ENCODE measurements at regions not wholly inside any gene's neighbourhood (a gene's known extent, or its start where the extent isn't known, plus 50 kb on each side); places are given as distances from the start of the nearest gene placed in this dataset.

DNA sequence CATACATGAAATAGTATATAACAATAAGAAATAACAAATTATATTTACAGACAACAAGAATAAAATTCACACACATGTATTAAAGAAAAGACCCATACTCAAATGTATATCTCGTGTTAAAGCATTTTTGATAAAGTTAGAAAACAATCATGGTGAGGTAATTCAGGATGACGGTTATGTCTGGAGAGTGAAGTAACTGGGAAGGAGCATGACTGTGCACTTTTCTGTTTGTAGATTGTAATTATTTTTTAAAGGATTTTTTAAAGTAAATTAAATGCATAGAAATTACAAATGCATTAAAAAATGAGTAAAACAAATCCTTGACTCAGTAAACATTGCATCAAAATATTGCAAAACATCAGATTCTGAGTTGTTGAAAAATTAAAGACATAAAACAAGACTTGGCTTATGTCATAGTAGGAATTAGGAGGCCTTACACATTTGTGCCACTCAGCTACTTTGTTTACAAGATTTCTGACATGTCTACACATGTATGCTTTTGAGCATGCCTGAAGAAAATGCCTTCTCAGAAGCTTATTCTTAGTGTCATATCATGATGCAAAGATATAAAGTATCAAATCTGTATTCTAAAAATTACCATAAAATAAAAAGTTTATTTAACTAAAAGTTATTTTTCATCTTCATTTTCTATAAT lies 1325.1 kb downstream of the SLC16A7 start:
- Mint-ChIP-seq H3K27ac (no peak overlapping the region), H3K9me3 (peaks cover 0 to 4% (median 0%) of the 10 kb centered on the region in 7 donors), H3K36me3 (no peaks in the 10 kb centered on the region), H3K27me3 (no peaks in the 10 kb centered on the region), H3K4me3 (no peak overlapping the region), H3K4me1 (no peaks in the 10 kb centered on the region)
- ATAC-seq (ENCODE audit: low read depth in 2 of 2) (no peak), DNase-seq (no peak)

DNA sequence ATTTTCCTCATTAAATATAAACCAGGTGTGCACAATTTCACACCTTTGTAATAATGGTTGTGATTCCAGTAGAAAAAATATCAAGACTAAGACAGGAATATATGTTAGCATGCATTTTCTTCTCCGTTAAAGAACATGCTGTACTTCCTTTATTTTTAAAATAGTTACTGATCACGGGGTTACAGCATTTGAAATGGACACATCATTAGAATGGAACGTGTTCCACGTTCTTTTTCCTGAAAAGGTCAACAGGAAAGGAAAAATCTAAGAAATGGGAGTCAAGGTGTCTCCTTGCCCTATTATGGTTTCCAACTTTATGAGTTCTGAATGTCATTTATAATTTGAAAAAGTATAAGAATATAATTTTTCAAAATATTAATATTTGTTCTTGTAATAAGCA lies 1325.7 kb downstream of the SLC16A7 start:
- H3K27me3 Mint-ChIP-seq: no peaks in the 10 kb centered on the region
- no peak for DNase-seq
- H3K4me1 Mint-ChIP-seq: no peaks in the 10 kb centered on the region
- H3K4me3 Mint-ChIP-seq: no peak overlapping the region
- ATAC-seq (ENCODE audit: low read depth in 2 of 2): no peak
- peaks cover 0 to 4% (median 0%) of the 10 kb centered on the region in 7 donors for H3K9me3 Mint-ChIP-seq
- no peaks in the 10 kb centered on the region for H3K36me3 Mint-ChIP-seq
- no peak overlapping the region for H3K27ac Mint-ChIP-seq

DNA sequence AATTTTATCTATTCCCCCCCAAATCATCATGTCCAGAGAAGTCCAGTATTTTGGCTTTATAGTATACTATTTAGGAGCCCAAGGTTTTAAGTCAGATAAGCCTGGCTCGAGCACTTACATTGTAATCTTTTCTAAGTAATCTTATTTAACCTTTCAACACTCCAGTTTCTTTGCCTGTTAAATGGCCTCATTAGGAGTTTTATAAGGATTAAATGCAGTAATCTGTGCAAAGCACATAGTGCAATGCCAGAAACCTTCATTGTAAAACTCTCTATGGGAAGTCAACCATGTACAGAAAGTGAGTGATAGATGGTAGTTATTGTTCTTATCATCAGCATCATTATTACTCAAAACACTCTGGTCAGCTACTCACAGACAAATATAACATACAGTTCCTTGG lies 1330.4 kb downstream of the SLC16A7 start:
- peaks cover 0 to 14% (median 4%) of the 10 kb centered on the region in 7 donors for H3K9me3 Mint-ChIP-seq
- H3K27ac Mint-ChIP-seq: no peak overlapping the region
- no peak overlapping the region for H3K4me3 Mint-ChIP-seq
- DNase-seq (no peak), ATAC-seq (ENCODE audit: low read depth in 2 of 2) (no peak)
- H3K36me3 Mint-ChIP-seq: no peaks in the 10 kb centered on the region
- H3K27me3 Mint-ChIP-seq: no peaks in the 10 kb centered on the region
- no peaks in the 10 kb centered on the region for H3K4me1 Mint-ChIP-seq

DNA sequence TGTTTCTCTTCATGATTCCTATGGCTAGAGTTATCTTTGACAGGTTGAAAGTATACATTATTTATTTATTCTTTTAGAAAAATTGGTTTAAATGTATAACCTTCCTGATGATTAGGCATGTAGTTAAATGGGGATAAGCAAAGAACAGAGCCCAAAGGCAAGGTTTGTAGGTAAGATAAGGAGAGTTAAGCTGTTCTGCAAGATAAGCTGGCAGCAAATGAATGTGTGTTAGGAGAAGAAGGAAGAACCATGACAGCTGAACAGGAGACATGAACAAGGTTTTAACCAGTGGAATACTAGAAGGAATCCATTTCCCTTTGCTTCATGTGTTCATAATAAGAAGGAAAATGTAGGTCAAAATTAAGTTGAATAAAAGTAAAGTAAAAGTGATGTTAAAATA lies 1330.1 kb upstream of the USP15 start:
- H3K4me1 Mint-ChIP-seq: no peaks in the 10 kb centered on the region
- peaks cover 7 to 36% (median 13%) of the 10 kb centered on the region in 7 donors for H3K9me3 Mint-ChIP-seq
- peaks cover 0 to 3% of the 10 kb centered on the region in 2 donors for H3K36me3 Mint-ChIP-seq
- ATAC-seq (ENCODE audit: low read depth in 2 of 2): no peak
- H3K4me3 Mint-ChIP-seq: no peak overlapping the region
- no peaks in the 10 kb centered on the region for H3K27me3 Mint-ChIP-seq
- H3K27ac Mint-ChIP-seq: no peak overlapping the region
- DNase-seq: no peak

DNA sequence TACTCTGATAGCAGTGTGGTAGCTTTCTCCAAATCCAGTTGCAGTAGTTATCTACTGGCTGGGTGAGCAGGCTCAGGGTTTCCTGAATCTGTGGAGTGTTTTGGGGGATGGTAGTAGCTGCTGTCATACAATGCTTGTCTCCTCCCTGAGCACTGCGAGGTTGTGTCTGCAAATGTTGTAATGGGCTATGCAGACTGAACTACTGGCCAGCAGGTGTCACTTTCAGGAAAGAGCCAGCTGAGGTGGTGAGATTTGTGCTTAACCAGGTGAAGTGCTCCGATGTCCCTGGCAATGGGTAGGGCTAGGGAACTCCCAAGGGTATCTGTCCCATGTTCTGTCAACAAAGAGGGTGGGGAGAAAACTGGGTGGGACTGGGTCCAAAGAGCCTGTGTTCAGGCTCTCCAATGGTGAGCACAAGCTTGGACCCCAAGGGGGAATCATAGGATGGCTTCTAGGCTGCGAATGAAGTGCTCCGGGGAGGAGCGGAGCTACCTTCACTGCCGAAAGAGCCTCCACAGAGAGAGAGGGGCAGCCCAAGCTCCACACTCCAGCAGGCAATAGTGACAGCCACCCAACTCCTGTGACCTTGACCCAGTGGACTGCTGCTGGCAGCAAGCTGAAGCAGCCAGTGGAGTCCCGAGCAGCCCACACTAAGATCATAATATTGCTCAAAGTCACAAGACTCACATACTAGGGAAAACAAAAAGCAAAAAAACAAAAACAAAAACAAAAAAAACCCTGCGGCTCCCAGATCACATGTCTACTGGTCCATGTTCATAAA lies 1324.0 kb upstream of the USP15 start:
- ATAC-seq (ENCODE audit: low read depth in 2 of 2): no peak
- H3K27me3 Mint-ChIP-seq: no peaks in the 10 kb centered on the region
- H3K36me3 Mint-ChIP-seq: peaks cover 0 to 3% of the 10 kb centered on the region in 2 donors
- no peak for DNase-seq
- peaks cover 12 to 34% (median 16%) of the 10 kb centered on the region in 7 donors for H3K9me3 Mint-ChIP-seq
- no peaks in the 10 kb centered on the region for H3K4me1 Mint-ChIP-seq
- H3K4me3 Mint-ChIP-seq: no peak overlapping the region
- no peak overlapping the region for H3K27ac Mint-ChIP-seq

DNA sequence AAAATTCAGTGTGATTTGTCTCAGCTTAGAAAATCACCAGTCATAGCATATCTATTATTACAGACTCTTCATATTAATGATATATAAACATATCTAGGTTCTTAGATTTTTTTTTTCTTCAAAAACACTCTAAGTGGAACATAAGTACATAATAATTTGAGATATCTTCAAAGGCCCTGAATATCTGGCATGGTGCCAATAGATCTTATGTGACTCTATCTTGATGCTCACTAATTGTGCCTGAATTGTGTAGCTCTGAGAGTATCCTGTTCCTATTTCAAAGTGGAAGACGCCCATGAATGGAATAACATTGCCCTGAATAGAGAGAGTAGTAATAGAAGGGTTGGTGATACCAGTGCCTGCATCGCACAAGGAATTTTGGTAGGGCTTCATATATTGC lies 1312.7 kb upstream of the USP15 start:
- Mint-ChIP-seq H3K27ac (no peak overlapping the region), H3K4me1 (no peaks in the 10 kb centered on the region), H3K9me3 (peaks cover 2 to 12% (median 6%) of the 10 kb centered on the region in 7 donors), H3K4me3 (no peak overlapping the region), H3K36me3 (no peaks in the 10 kb centered on the region), H3K27me3 (no peaks in the 10 kb centered on the region)
- DNase-seq: no peak
- ATAC-seq (ENCODE audit: low read depth in 2 of 2): no peak

DNA sequence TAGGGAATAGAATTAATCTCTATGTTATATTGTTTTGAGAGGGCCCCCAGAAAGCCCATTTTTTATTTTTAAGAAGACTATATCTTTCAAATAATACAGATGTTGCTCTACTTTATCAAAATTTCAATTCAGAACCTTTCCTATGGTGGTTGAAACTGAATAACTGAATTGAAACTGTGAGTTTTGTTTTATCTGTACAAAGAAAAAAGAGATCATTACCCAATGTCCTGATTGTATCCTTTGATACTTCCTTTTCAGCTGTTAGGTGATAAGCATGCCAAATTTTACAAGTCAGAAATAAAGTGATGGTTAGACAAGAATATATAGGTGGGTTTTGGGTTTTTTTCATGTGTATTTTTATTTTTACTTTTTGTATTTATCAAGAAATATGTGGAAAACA lies 1293.1 kb upstream of the USP15 start:
- Mint-ChIP-seq H3K27me3 (no peaks in the 10 kb centered on the region), H3K9me3 (peaks cover 0 to 10% (median 5%) of the 10 kb centered on the region in 7 donors)
- ATAC-seq (ENCODE audit: low read depth in 2 of 2): no peak

DNA sequence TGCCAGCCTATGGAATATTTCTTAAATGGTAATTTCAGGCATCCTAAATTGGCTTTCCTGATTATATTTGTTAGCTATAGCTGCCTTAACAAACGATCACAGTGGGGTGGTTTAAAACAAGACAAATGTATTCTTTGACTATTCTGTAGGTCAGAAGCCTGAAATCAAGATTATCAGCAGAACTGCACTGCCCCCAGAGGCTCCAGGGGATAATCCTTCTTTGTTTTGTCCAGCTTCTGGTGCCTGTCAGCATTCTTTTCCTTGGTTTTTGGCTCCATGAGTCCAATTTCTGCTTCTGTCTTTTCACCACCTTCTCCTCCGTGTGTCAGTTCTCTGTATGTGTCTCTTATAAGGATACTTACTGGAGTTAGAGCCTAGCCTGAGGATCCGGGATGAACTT lies 1282.2 kb upstream of the USP15 start:
- DNase-seq (no peak), ATAC-seq (ENCODE audit: low read depth in 2 of 2) (no peak)
- no peaks in the 10 kb centered on the region for H3K27me3 Mint-ChIP-seq
- H3K4me1 Mint-ChIP-seq: no peaks in the 10 kb centered on the region
- no peak overlapping the region for H3K4me3 Mint-ChIP-seq
- no peak overlapping the region for H3K27ac Mint-ChIP-seq
- no peaks in the 10 kb centered on the region for H3K36me3 Mint-ChIP-seq
- H3K9me3 Mint-ChIP-seq: peaks cover 0 to 14% (median 6%) of the 10 kb centered on the region in 7 donors

More for the DNA sequence above, 1293.1 kb upstream of the USP15 start:
- Mint-ChIP-seq H3K27ac (no peak overlapping the region), H3K4me3 (no peak overlapping the region), H3K36me3 (no peaks in the 10 kb centered on the region), H3K4me1 (no peaks in the 10 kb centered on the region)
- no peak for DNase-seq

DNA sequence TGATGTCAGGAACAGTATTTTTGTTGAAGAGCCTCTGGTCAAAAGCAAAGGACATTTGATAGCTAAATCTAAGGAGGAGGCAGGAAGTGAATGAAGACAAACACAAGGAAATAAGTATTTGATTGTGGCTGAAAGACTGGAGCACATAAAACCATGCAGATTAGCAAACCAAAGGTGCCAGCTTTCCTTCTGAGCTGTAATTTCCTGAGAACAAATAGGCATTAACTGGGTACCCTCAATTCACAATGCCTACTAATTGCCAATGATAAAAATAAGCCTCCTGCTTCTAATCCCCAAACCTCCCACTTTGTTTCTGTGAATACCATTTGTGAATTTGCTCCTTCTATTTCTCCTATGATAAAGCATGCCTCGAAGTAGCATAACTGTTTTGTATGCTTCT lies 1279.6 kb upstream of the USP15 start:
- Mint-ChIP-seq H3K27me3 (no peaks in the 10 kb centered on the region), H3K9me3 (peaks cover 2 to 13% (median 6%) of the 10 kb centered on the region in 7 donors), H3K27ac (no peak overlapping the region), H3K4me1 (no peaks in the 10 kb centered on the region), H3K36me3 (no peaks in the 10 kb centered on the region), H3K4me3 (no peak overlapping the region)
- DNase-seq (no peak), ATAC-seq (ENCODE audit: low read depth in 2 of 2) (no peak)

DNA sequence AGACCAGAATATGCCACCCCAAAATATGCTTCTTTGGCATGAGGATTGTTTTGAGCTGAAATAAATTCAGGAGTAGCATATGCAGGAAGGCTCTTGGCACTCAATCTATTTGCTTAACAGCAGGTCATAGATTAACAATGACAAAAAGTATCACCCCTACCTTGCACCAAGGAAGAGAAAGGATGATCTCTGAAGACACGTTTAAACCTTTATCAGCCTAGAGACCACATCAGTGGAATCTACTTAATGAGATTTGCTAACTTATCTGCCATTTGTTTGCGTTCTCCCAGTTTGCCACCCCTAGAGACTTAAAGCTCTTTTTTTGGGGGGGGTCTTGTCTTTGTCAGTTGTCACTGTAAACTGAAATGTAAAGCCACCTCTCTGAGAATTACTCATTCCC lies 1278.7 kb upstream of the USP15 start:
- Mint-ChIP-seq H3K9me3 (peaks cover 2 to 16% (median 6%) of the 10 kb centered on the region in 7 donors), H3K27ac (no peak overlapping the region), H3K36me3 (no peaks in the 10 kb centered on the region), H3K27me3 (no peaks in the 10 kb centered on the region), H3K4me1 (no peaks in the 10 kb centered on the region), H3K4me3 (no peak overlapping the region)
- ATAC-seq (ENCODE audit: low read depth in 2 of 2): no peak
- no peak for DNase-seq

DNA sequence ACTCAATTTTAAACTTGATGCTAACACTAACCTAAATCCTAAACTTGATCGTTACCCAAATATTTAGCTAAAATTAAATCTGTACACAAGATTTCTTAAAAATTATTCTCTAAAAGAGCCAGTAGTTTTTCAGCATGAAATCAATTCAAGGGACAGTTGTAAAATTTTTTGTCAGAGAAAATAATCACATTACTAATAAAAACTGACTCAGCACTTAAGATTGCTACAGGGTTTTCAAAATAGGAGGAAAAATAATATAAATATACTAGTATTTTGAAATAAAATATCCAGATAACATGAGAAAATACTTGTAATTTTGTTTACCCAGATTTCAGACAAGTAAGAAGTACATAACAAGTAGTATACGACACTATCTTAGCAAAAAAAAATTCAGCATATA lies 1268.1 kb upstream of the USP15 start:
- Mint-ChIP-seq H3K4me1 (no peaks in the 10 kb centered on the region), H3K36me3 (no peaks in the 10 kb centered on the region), H3K4me3 (no peak overlapping the region), H3K27me3 (no peaks in the 10 kb centered on the region), H3K9me3 (peaks cover 0 to 8% (median 3%) of the 10 kb centered on the region in 7 donors), H3K27ac (no peak overlapping the region)
- DNase-seq (no peak), ATAC-seq (ENCODE audit: low read depth in 2 of 2) (no peak)

DNA sequence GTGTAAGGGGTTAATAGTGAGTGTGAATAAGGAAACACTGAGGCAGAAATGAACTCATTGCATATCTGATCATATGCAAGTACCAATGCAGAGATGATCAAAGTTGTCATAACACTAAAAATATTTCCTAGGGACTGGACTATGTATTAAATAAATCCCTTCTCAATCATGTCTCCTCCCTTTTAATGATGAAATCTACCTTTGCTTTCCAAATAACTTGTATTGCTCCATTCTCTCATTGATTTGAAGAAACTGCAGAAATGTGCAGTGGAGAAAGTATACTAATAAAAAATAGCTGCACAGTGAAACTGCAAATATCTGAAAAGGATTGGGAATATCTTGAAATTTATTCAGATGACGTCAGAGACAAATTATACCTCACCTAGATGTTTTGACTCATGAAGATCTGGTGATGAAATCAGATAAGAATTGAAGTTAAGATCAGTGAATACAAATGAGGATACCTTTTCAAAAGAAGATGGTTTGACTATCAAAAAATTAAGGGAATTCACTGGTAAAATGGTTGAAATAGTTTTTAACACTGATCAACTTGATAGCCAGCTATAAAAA lies 1264.9 kb upstream of the USP15 start:
- no peak overlapping the region for H3K27ac Mint-ChIP-seq
- H3K9me3 Mint-ChIP-seq: peaks cover 2 to 16% (median 6%) of the 10 kb centered on the region in 7 donors
- DNase-seq (no peak), ATAC-seq (ENCODE audit: low read depth in 2 of 2) (no peak)
- H3K4me1 Mint-ChIP-seq: no peaks in the 10 kb centered on the region
- H3K36me3 Mint-ChIP-seq: no peaks in the 10 kb centered on the region
- H3K4me3 Mint-ChIP-seq: no peak overlapping the region
- H3K27me3 Mint-ChIP-seq: no peaks in the 10 kb centered on the region

DNA sequence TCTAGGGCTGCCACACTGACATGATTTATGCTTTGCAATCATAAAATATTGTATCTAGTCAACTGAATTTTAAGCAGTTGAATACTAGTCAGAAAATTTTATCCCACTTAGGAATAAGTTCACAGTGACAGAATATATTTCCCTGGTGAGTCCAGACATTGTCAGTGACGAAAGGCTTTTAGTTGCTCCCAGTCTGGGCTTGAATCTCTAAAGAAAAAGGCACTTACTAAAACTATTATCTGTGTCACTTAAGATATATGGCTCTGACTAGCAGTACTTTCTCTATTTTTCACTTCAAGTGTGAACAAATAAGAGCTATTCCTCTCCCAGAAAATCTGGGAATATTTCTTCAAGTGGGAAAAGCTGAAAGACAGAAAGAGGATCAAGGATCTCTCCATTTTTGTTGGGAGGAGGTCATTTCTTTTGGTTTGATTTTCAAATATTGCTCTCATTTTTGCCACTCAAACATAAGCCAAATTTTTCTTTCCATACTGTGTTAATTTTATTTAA lies 1262.3 kb upstream of the USP15 start:
- DNase-seq: no peak
- H3K9me3 Mint-ChIP-seq: peaks cover 2 to 22% (median 10%) of the 10 kb centered on the region in 7 donors
- ATAC-seq (ENCODE audit: low read depth in 2 of 2): no peak
- H3K4me1 Mint-ChIP-seq: no peaks in the 10 kb centered on the region
- H3K27me3 Mint-ChIP-seq: no peaks in the 10 kb centered on the region
- no peaks in the 10 kb centered on the region for H3K36me3 Mint-ChIP-seq
- H3K4me3 Mint-ChIP-seq: no peak overlapping the region
- no peak overlapping the region for H3K27ac Mint-ChIP-seq

DNA sequence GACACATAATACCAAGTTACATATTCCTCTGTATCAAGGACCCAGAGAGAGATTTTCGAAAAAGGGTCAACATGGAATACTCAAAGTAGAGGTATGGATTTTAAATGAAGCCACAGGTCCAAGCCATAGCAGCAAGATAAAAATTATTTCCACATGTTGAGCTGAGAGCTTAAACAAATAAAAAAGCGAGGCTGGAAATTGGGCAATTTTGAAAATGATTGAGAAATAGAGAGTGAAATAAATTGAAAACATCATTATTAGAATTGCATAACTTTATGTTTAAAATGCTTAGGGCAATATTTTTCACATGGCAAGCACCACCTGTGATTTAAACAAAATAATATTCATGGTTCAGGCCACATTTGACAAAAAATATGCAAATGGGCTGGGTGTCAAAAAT lies 1251.0 kb upstream of the USP15 start:
- H3K36me3 Mint-ChIP-seq: no peaks in the 10 kb centered on the region
- H3K27me3 Mint-ChIP-seq: no peaks in the 10 kb centered on the region
- no peaks in the 10 kb centered on the region for H3K4me1 Mint-ChIP-seq

More for the DNA sequence above, 1251.0 kb upstream of the USP15 start:
- H3K27ac Mint-ChIP-seq: no peak overlapping the region
- H3K4me3 Mint-ChIP-seq: no peak overlapping the region
- DNase-seq (no peak), ATAC-seq (ENCODE audit: low read depth in 2 of 2) (no peak)
- H3K9me3 Mint-ChIP-seq: peaks cover 0 to 8% (median 0%) of the 10 kb centered on the region in 7 donors
